ENCODE measurements at regions not wholly inside any gene's neighbourhood (a gene's known extent, or its start where the extent isn't known, plus 50 kb on each side); places are given as distances from the start of the nearest gene placed in this dataset.

GRCh38 chr12:91608542-91608941 is 425.9 kb upstream of the DCN start:
- H3K27ac ChIP-seq (ENCODE audit: low read depth in 1 of 2, low read length in 2 of 2) = no peak overlapping the region
- no peak overlapping the region for H3K4me3 ChIP-seq (ENCODE audit: low read depth in 1 of 3, low read length in 3 of 3)
- H3K4me1 ChIP-seq (ENCODE audit: control insufficient read depth in 4 of 4, insufficient read depth in 4 of 4, low read length in 3 of 4) = no peaks in the 10 kb centered on the region
- no peaks in the 10 kb centered on the region for H3K9me3 ChIP-seq (ENCODE audit: control insufficient read depth in 4 of 4, low read length in 3 of 4)
- TF ChIP-seq HNF4G (IDR thresholded peaks at IDR 0.05) (no peak), RAD21 (IDR thresholded peaks at IDR 0.05) (no peak), CTCF (IDR thresholded peaks at IDR 0.05; ENCODE audit: low read depth, low read length, missing input control) (no peak), EGR1 (IDR thresholded peaks at IDR 0.05; ENCODE audit: low read depth in 2 of 2) (no peak), ZBTB33 (IDR thresholded peaks at IDR 0.05) (no peak), YY1 (IDR thresholded peaks at IDR 0.05) (no peak), FOXA1 (IDR thresholded peaks at IDR 0.05) (no peak), ATF3 (IDR thresholded peaks at IDR 0.05) (no peak), FOXA2 (IDR thresholded peaks at IDR 0.05) (no peak), JUND (IDR thresholded peaks at IDR 0.05) (no peak), NR2F2 (IDR thresholded peaks at IDR 0.05) (no peak), HNF4A (conservative IDR thresholded peaks at IDR 0.05) (no peak), GABPA (IDR thresholded peaks at IDR 0.05 in 1 of 2, conservative IDR thresholded peaks at IDR 0.05 in 1 of 2) (no peak), REST (IDR thresholded peaks at IDR 0.05) (no peak), RXRA (IDR thresholded peaks at IDR 0.05) (no peak), SP1 (IDR thresholded peaks at IDR 0.05) (no peak), MAX (IDR thresholded peaks at IDR 0.05) (no peak), TAF1 (conservative IDR thresholded peaks at IDR 0.05) (no peak)
- DNase-seq (ENCODE audit: low spot score) = no peak
- no peaks in the 10 kb centered on the region for H3K36me3 ChIP-seq (ENCODE audit: control insufficient read depth in 4 of 4, insufficient read depth in 3 of 4, low read depth in 1 of 4, low read length in 3 of 4)
- H3K9ac ChIP-seq (ENCODE audit: low read depth in 1 of 2, low read length in 2 of 2) = no peak overlapping the region
- H3K27me3 ChIP-seq (ENCODE audit: control insufficient read depth in 4 of 4, insufficient read depth in 4 of 4, low read length in 3 of 4) = peaks cover 0 to 3% (median 0%) of the 10 kb centered on the region in 4 donors

Measured in liver (tissue), 7 donors.